Kidney epithelial cell (primary cell): ENCODE measurements at regions not wholly inside any gene's neighbourhood (a gene's known extent, or its start where the extent isn't known, plus 50 kb on each side); places are given as distances from the start of the nearest gene placed in this dataset.

ENCODE experiments used
- DNase-seq: peaks from one replicate; pipeline ENCODE4 v3.0.0-alpha.2; 2010; ENCODE audit warnings: low read depth
- H3K27me3 ChIP-seq: 2 replicates; pipeline ENCODE4 v1.6.0; 2011; ENCODE audit warnings: low read length; ENCODE audit not compliant: control insufficient read depth, insufficient read depth
- H3K36me3 ChIP-seq: 2 replicates; pipeline ENCODE4 v1.5.1; 2011; ENCODE audit warnings: low read length; ENCODE audit not compliant: control insufficient read depth, insufficient read depth
- H3K4me3 ChIP-seq: 2 replicates; pipeline ENCODE4 v1.5.1; 2011; ENCODE audit warnings: low read depth, mild to moderate bottlenecking, control low read depth, low read length
- TF ChIP-seq, protein P1 (sequence below): IDR thresholded peaks from 2 replicates; pipeline ENCODE4 v1.5.1; 2011; ENCODE audit warnings: mild to moderate bottlenecking, moderate library complexity, low read length, control low read depth, inconsistent platforms; ENCODE audit not compliant: insufficient read depth, poor library complexity, severe bottlenecking

DNA sequence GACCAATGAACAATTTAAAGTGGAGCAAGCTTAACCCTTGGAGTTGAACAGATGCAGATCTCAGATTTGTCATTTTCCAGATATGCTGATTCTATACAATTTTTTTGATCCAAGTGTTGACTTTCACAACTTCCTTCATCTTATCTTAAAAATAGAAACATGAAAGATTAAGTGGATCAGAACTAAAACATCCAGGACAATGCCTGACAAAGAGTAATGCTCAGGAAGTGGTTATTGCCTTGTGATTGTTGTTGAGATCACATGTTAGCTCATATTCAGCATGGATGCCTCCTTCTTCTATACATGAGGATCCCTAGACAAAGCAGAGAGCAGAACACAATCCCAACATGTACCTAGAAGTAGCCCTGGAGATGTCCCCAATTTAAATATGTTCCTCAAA, 160.9 kb downstream of the PPARGC1A start:
- TF ChIP-seq, protein P1, sequence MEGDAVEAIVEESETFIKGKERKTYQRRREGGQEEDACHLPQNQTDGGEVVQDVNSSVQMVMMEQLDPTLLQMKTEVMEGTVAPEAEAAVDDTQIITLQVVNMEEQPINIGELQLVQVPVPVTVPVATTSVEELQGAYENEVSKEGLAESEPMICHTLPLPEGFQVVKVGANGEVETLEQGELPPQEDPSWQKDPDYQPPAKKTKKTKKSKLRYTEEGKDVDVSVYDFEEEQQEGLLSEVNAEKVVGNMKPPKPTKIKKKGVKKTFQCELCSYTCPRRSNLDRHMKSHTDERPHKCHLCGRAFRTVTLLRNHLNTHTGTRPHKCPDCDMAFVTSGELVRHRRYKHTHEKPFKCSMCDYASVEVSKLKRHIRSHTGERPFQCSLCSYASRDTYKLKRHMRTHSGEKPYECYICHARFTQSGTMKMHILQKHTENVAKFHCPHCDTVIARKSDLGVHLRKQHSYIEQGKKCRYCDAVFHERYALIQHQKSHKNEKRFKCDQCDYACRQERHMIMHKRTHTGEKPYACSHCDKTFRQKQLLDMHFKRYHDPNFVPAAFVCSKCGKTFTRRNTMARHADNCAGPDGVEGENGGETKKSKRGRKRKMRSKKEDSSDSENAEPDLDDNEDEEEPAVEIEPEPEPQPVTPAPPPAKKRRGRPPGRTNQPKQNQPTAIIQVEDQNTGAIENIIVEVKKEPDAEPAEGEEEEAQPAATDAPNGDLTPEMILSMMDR, result no peak
- H3K4me3 ChIP-seq, result no peak overlapping the region
- H3K27me3 ChIP-seq, result no peaks in the 10 kb centered on the region
- no peaks in the 10 kb centered on the region for H3K36me3 ChIP-seq
- no peak for DNase-seq

DNA sequence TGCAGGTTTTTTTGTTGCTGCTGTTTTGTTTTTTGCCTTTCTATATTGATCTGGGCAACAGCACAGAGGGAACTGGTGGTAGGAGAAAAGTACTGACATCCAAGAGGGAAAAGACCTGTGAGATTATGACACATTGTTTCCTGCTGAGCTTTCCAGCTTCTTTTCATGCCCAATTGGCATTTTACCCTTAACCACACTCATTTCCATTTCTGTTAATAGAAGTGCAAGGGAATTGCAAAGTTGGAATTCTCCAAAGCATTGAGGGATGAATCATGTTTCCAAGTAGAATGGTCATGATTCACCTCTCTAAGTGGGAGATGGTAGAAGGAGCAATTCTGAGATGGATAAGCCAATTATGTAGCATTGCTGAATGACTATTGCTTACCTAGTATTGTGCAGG, 161.5 kb downstream of the PPARGC1A start:
- H3K36me3 ChIP-seq, result no peaks in the 10 kb centered on the region
- H3K27me3 ChIP-seq, result no peaks in the 10 kb centered on the region
- no peak overlapping the region for H3K4me3 ChIP-seq
- TF ChIP-seq, protein P1, result no peak
- DNase-seq, result peak; percentile 98

DNA sequence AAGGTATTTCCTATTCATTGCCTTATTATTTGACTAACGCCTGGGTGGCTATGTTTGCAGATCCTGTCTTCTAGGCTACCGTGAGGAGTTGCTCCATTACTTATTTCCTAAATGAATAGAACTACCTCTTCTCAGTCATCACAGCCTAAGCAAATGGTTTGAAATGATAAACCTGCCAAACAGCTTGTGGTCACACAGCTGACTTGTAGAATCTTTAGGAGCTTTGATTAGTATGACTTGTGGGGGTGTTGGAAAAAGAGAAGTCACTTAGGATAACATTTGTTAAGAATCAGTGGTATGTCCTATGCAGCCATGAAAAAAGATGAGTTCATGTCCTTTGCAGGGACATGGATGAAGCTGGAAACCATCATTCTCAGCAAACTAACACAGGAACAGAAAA, 169.3 kb downstream of the PPARGC1A start:
- DNase-seq, result no peak
- H3K4me3 ChIP-seq, result no peak overlapping the region
- no peaks in the 10 kb centered on the region for H3K36me3 ChIP-seq
- no peaks in the 10 kb centered on the region for H3K27me3 ChIP-seq
- TF ChIP-seq, protein P1, result no peak

DNA sequence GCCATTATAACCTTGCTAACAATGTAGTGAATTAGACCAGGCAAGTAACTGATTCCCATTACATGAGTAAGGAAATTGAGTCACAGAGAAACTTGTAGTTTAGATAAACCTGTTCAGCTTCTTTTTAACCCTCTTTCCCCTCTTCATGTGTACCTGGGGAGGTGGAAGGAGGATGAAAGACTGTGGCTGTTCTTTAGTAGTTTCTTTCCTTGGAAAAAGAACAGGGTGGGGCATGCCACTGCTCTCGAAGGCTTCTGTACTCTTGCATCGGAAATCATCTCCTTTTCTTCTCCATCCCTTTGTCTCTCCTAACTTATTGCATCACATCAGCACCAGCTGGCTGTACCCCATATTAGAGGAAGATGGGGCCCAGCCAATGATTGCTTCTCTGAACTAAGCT, 171.4 kb downstream of the PPARGC1A start:
- no peak for DNase-seq
- Histone ChIP-seq H3K36me3 (no peaks in the 10 kb centered on the region), H3K4me3 (no peak overlapping the region), H3K27me3 (no peaks in the 10 kb centered on the region)
- TF ChIP-seq, protein P1, result no peak

DNA sequence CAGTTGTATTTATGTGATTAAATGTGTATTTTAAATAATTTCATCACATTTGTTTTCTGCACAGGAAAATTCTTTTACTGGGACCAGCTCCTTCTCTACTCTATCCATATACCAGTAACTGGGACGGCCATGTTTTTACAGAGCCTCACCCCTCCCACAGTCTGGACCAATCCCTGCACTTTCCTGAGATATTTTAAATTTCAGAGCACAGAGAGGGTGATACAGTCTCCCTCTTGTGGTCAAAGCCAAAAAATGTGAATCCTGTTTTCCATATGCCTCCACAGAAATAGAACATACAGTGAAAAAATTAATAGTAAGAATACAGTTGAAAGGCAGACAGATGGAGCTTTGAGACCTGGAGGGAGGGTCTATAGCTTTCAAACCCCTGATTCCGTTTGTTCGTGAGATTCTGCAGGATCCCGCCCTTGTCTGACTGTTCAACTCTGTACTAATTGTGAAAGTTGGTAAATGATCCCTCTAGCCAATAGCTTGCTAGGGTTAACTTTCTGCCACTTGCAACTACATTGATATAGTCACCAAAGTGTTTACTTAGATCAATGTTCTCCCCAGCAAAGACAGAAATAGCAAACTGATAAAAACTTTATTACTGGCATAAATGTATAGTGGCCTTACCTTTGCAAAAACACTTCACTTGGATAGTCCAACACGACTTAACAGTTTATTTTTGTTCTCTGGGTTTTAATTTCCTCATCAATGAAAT, 172.2 kb downstream of the PPARGC1A start:
- DNase-seq, result no peak
- H3K27me3 ChIP-seq, result no peaks in the 10 kb centered on the region
- H3K4me3 ChIP-seq, result no peak overlapping the region
- no peaks in the 10 kb centered on the region for H3K36me3 ChIP-seq
- TF ChIP-seq, protein P1, result peak; percentile 39

DNA sequence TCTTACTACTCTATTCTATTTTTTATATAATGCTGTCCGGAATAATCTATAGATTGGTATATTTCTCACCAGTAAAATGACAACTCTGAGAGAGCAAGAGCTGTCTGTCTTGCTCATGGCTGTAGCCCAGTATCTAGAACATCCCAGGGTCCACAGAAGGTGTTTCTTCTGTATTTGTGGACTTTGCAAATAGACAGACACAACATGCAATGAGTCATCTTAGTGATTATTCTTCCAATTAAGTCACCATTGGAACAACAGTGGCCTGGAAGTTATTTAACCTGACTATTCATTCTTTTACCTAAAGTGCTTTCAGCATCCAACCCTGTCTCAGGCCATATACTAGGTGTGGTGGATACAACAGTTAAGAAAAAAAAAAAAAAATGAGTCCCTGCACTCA, 179.5 kb downstream of the PPARGC1A start:
- Histone ChIP-seq H3K36me3 (no peaks in the 10 kb centered on the region), H3K4me3 (no peak overlapping the region), H3K27me3 (no peaks in the 10 kb centered on the region)
- DNase-seq, result no peak
- TF ChIP-seq, protein P1, result no peak
